ENCODE measurements at regions not wholly inside any gene's neighbourhood (a gene's known extent, or its start where the extent isn't known, plus 50 kb on each side); places are given as distances from the start of the nearest gene placed in this dataset.
"Not testable (repeated sequence)": the region's sequence is repeated elsewhere in the genome, so short reads cannot be mapped to it uniquely, and the experiment has no call there.

GRCh38 chr5:159547466-159548195 is 217.3 kb upstream of the IL12B start:
- no peak for DNase-seq

- DNase-seq = no peak
These were observed 218.2 kb upstream of the IL12B start for GRCh38 chr5:159548517-159548916.

DNA sequence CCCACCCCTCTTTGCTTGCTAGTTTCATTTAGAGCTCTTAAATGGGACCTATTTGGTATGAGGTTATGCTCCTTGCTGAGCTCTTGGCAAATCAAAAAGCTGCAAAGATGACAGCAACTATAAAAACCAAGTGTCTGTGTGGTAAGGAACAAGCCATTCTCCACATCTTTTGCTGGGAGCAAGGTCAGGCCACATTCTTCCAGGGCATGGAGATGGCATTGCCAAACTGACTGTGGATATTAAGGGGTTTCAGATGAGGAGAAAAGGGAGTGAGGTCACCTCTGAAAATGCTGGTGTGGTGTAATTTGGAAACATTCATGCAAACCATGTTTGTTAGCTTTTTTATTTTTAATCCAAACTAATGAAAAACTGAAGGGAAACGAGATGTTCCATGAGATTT is 218.8 kb upstream of the IL12B start:
- DNase-seq = no peak

- no peak for DNase-seq
These were observed 220.7 kb upstream of the IL12B start for GRCh38 chr5:159550951-159551350.

GRCh38 chr5:159552751-159553150 is 222.5 kb upstream of the IL12B start:
- peak; percentile 15 for DNase-seq

DNA sequence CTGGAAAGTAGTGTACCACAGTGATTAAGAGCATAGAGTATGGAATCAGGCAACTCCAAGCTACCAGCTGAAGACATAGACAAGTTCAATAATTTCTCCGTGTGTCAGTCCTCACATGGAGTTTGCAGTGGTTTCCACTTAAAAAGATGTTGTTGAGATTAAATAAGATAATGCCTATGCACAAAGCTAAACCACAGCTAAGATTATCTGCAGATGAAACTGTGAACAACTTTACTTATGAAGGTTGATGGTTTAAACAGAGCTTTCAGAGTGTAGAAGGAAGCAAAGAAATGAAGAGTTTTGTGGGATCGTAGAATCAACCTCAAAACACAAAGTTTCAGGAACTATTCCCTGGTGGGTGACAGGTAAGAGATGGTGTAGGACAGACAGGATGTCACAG is 223.5 kb upstream of the IL12B start:
- no peak for DNase-seq

DNA sequence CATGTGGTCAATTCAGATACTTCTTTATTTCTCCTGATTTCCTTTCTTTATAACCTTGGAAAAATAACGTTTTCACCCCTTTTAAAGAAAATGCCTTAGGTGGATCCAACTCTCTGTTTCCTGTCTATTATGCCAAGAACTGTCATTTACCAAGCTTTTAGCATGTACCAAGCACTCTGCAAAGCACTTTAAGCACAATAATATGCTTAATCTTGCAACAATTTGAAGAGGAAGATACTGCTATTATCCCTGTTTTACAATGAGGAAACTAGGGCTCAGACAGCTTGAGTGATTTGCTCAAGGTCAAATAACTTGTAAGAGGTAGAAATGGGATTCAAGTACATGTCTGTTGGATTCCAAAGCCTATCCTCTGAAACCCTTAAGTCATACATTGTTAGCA is 224.8 kb upstream of the IL12B start:
- no peak for DNase-seq

DNA sequence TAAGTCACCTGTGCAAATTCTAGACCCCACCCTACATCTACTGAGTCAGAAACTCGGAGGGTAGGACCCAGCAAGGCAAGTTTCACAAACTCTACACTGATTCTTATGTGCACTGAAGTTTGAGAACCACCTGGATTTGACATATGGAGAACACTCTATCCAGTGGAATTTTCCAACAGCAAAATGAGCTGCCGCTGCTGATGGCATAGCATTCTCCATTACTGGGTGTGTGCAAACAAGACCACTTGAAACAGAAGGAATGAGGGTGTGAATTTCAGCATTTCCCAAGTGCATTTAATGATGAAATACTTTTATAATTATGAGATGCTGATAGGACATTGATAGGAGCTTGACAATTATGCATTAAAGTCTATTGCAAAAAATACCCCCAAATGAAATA is 229.1 kb upstream of the IL12B start:
- no peak for DNase-seq

DNA sequence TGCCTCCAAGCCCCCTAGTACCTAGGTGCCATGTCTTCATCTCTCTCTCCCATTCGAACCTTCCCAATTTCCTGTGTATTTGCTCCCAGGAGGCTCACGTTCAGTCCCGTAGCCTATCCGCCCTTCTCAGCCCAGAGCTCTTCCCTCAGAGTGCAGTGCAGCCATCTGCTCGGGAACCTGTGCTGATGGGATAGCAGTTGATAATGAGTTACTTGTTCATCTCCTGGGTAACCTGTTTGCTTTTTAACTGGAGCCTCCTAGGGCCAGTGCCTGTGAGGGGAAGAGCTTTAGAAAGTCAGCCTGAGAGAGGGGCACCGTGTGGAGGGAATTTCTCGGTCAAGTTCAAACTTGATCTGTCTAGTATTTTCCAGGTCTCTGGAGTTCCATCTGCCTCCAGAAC is 229.8 kb upstream of the IL12B start:
- DNase-seq = no peak

- no peak for DNase-seq
These were observed 233.7 kb upstream of the IL12B start for GRCh38 chr5:159564031-159564430.

GRCh38 chr5:159566832-159567231 is 236.5 kb upstream of the IL12B start:
- DNase-seq = no peak

DNA sequence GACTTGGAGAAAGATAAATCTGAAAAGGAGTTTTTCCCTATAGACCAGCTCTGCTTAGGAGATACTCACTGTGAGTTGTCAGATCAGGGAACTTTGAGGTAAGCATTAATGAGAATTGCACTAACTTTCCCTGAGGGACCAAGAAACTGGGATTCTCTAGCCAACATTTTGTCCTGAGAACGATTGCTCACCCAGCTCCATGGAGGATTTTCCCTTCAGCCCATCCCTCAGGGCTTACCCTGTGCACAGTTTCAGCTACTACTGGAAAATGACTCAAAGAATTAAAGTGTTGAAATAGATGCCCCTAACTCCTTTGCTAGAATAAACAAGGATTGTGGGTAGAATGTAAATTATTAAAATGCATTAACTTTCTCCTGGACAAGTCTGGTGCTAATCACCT is 237.2 kb upstream of the IL12B start:
- no peak for DNase-seq

DNA sequence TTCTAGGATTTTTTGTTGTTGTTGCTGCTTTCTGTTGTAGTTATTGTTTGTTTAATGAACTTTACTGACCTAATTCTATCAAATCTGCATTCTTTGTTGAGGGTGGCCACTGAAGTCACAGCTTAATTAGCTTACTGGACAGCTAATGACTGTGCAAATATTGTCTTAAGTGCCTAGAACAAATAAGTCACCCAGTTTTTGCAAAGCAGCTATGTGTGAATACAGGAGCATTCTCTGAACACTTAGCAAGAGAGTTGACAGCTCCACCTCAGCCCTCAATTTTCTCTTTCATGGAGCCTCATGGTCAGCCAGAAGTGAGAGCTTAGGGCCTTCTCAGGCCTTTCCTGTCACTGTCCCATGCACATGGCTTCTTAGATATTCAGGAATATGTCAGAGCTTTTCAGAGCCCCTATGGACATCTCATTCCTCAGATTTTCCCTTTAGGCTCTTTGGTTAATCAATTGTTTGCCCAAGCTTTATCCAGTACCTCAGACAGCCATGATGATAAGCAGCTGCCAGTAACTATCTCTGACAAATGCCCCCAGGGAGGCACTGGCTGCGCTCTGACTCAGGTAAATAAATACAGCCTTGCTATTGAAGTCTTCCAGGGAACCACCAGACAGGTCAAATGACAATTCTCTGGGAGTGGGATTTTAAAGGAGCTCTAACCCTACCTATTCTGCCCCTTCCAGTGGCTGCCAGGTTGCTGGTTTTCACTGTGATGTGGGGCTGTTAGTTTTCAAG is 241.4 kb upstream of the IL12B start:
- no peak for DNase-seq

- DNase-seq = no peak
These were observed 246.6 kb upstream of the IL12B start for GRCh38 chr5:159576902-159577301.

GRCh38 chr5:159581502-159582249 is 251.4 kb upstream of the IL12B start:
- no peak for DNase-seq

- no peak for DNase-seq
These were observed 252.7 kb upstream of the IL12B start for GRCh38 chr5:159582756-159583541.

GRCh38 chr5:159586921-159587320 is 256.6 kb upstream of the IL12B start:
- DNase-seq = no peak

GRCh38 chr5:159588941-159589340 is 258.7 kb upstream of the IL12B start:
- no peak for DNase-seq

DNA sequence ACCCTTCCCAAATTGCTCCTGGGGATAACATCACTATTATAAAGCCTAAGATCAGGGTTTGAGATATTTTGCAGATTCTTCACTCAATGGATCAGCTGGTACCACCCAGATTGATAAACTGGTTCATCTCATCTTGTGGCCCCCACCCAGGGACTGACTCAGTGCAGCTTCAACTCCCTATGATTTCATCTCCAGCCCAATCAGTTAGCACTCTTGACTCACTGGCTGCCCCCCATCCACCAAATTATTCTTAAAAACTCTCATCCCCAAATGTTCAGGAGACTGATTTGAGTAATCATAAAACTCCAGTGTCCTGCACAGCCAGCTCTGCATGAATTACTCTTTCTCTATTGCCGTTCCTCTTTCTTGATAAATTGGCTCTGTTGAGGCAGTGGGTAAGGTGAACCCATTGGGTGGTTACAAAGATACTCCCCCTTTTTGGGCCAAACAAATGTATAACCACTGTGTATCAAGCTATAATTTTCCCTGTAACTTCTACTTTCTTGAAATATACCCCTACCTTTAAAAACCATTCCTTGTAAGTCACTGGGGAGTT is 263.3 kb upstream of the IL12B start:
- DNase-seq = no peak

DNA sequence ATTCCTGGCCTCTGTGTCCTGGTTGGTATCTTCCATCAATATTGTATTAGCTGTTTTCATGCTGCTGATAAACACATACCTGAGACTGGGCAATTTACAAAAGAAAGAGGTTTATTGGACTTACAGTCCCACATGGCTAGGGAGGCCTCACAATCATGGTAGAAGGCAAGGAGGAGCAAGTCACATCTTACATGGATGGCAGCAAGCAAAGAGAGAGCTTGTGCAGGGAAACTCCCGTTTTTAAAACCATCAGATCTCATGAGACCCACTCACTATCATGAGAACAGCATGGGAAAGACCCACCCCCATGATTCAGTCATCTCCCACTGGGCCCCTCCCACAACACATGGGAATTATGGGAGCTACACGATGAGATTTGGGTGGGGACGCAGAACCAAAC is 265.3 kb upstream of the IL12B start:
- DNase-seq = not testable (repeated sequence)

DNA sequence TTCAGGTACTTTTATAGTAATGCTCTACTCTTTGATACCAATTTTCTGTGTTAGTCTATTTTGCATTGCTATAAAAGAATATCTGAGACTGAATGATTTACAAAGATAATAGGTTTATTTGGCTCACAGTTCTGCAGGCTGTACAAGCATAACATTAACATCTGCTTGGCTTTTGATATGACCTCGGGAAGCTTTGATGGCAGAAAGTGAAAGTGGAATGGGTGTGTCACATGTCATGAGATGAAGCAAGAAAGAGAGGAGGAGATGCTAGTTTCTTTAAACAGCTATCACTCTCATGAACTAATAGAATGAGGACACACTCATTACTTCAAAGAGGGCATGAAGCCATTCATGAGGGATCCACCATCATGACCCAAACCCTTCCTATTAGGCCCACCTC is 270.9 kb upstream of the IL12B start:
- no peak for DNase-seq

DNA sequence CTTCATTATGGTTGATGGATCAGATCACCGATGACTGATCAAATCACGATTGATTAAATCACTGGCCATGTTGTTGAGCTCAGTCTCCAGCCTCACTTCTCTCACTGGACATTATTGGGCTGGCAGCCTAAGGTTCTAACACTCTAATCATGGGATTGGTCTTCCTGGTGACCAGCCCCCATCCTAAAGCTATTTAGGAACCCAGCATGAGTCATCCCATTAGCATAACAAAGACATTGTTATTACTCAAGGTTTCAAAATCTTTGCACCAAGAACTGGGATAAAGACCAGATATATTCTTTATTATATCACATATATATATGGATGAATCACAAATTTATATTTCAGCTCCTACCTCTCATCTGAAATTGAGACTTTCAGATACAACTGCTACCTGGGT is 272.1 kb upstream of the IL12B start:
- DNase-seq = no peak

- no peak for DNase-seq
These were observed 275.3 kb upstream of the IL12B start for GRCh38 chr5:159605585-159605984.
